Fibroblast of villous mesenchyme (primary cell): ENCODE measurements at regions not wholly inside any gene's neighbourhood (a gene's known extent, or its start where the extent isn't known, plus 50 kb on each side); places are given as distances from the start of the nearest gene placed in this dataset.

ENCODE experiments used
- DNase-seq: peaks from one replicate; pipeline ENCODE4 v3.0.0-alpha.2; 2010; ENCODE audit warnings: low read depth
- H3K4me3 ChIP-seq: 2 replicates; pipeline ENCODE4 v1.5.1; 2011; ENCODE audit warnings: low read depth, mild to moderate bottlenecking, low read length
- TF ChIP-seq, protein P1 (sequence below): IDR thresholded peaks from 2 replicates; pipeline ENCODE4 v1.5.1; 2012; ENCODE audit warnings: low read depth, mild to moderate bottlenecking, low read length; ENCODE audit not compliant: insufficient read depth

DNA sequence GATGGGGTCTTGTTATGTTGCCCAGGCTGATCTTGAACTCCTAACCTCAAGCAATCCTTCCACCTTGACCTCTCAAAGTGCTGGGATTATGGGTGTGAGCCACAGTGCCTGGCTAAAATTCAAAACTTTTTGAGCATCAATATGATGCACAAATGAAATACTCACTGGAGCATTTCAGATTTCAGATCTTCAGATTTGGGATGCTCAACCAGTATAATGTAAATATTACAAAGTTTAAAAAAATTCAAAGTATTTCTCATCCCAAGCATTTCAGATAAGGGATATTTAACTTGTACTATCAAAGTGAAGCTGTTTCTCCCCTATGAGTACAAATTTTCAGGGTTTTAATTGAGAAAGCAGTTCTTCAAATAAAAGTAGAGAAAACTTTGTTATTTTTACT is 164.1 kb upstream of the CCDC68 start:
- DNase-seq: no peak
- no peak overlapping the region for H3K4me3 ChIP-seq
- TF ChIP-seq, protein P1, sequence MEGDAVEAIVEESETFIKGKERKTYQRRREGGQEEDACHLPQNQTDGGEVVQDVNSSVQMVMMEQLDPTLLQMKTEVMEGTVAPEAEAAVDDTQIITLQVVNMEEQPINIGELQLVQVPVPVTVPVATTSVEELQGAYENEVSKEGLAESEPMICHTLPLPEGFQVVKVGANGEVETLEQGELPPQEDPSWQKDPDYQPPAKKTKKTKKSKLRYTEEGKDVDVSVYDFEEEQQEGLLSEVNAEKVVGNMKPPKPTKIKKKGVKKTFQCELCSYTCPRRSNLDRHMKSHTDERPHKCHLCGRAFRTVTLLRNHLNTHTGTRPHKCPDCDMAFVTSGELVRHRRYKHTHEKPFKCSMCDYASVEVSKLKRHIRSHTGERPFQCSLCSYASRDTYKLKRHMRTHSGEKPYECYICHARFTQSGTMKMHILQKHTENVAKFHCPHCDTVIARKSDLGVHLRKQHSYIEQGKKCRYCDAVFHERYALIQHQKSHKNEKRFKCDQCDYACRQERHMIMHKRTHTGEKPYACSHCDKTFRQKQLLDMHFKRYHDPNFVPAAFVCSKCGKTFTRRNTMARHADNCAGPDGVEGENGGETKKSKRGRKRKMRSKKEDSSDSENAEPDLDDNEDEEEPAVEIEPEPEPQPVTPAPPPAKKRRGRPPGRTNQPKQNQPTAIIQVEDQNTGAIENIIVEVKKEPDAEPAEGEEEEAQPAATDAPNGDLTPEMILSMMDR: no peak

DNA sequence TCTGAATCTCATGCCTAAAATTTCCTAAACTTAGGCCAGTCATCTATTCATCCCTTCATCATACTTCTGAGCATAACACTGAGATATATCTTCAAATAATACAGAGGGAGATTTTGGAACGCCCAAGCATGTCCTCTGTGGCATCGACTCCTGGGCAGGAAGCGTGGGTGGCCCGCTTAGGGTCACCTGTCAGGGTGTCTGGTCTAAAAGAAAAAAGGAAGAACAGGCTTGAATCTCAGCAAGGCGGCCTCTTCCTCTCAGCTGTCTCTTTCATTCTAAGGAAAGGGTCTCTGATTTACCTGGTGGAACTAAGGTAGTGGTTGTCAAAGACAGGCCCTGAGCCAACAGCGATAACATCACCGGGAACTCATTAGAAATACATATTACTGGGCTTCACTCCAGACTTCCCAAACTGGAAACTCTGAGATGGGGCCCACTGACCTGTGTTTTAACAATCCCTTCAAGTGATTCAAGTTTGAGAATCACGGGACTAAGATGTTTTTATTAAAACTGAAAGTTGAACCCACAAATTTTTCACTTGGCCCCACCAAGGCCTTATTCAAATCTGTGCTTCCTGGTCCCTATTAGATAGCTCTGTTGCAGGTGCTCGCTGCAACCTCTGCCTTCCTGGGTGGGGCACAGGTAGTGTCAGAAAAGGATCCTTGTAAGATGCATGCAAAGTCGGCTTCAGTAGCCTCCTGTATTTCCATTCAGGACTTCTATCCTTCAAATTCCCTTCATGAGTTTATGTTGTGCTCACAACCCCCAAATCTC is 162.3 kb upstream of the CCDC68 start:
- no peak overlapping the region for H3K4me3 ChIP-seq
- TF ChIP-seq, protein P1: no peak
- DNase-seq: no peak

DNA sequence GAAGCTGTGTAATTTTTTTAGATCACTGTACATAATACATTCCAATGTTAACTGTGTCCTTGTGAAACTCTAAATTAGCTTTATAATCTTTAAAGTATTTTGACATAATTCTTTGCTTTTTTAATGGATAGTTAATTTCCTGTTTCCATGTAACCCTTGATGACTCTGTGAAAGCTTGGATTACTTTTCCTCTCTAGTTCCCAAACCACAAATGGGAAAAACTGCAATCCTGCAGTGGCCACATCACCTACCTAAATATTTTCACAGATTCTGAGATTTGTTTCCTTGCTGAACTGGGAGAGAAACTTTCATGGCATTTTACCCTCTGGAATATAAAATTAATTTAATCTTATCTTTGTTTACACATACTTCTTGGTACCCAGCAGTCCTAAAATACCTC is 161.6 kb upstream of the CCDC68 start:
- no peak for DNase-seq
- TF ChIP-seq, protein P1: no peak
- no peak overlapping the region for H3K4me3 ChIP-seq

DNA sequence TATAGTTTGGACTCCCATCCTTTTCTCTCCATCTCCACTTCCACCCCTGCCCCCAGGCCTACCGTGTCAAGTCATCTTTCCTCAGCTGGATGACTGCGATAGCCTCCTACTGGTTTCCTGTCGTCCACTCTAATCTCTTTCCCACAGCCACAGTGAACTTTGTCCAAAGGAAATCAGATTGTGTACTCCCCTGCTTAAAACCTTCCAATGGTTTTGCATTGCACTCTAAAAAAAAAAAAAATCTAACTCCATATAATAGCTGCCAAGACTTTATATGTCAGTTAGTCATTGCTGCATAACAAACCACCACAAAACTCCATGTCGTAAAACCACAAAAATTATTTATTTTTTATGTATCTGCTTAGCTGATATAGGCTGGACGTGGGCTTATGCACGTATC is 160.2 kb upstream of the CCDC68 start:
- TF ChIP-seq, protein P1: no peak
- no peak overlapping the region for H3K4me3 ChIP-seq
- DNase-seq: no peak

DNA sequence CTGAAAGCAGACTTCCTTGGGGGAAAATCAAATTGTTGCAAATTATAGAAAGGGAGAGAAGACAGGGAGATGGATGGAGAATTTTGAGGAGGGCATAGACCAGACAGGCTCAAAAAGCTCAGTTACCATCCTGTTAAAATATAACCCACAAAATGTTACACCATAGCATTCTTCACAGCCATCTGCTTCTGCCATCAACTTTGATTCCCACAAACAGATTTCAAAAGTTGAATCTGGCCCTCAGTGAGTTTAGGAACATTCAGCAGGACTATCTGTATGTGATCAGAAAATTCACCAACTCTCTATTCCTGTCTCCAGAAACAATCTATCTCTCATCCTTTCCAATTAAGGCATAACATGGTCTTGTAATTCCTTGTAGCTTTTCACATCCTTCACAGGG is 159.8 kb upstream of the CCDC68 start:
- no peak overlapping the region for H3K4me3 ChIP-seq
- TF ChIP-seq, protein P1: no peak
- no peak for DNase-seq

DNA sequence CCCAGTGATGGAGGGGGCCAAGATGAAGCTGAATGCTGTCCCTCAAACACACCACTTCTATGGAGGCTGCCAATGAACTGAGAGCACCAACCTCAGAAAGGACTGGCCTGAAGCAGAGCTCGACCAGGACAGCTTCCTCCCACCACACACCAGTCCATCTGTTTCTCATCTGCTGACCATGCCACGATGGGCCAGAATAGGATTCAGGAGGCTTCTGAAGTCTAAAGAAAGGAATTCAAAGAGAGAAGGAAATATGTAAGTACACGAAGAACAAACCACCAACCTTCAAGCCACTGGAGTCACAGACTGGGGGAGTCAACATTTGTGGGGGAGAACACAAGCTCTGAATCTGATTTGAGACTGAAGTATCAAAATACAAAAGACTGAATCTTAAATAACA is 157.6 kb upstream of the CCDC68 start:
- TF ChIP-seq, protein P1: no peak
- no peak for DNase-seq
- no peak overlapping the region for H3K4me3 ChIP-seq

DNA sequence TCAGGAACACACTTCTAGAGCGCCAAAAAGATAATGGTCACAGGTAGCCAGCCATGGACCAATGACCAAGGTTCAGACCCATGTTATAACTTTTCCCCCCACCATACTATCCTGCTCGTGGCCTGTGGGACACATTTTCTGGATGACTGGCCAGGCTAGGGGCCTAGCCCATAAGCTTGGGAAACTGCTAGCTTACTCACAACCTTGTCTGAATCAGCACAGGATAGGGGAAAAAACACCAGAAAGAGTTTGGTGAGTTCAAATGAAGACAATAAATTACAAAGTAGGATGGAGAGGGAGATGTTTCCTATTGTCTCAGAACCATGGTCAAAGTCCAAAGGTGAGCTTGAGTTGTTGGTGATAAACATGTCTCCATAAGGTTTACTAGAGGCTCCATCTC is 156.3 kb upstream of the CCDC68 start:
- H3K4me3 ChIP-seq: no peak overlapping the region
- TF ChIP-seq, protein P1: no peak
- no peak for DNase-seq
